Panc1 (cell line): ENCODE measurements at regions not wholly inside any gene's neighbourhood (a gene's known extent, or its start where the extent isn't known, plus 50 kb on each side); places are given as distances from the start of the nearest gene placed in this dataset.

ENCODE experiments used
- CTCF ChIP-seq: fragments of 450-650 bp; IDR thresholded peaks from 2 replicates; pipeline ENCODE4 v1.5.1; 2017; ENCODE audit warnings: mild to moderate bottlenecking
- POLR2AphosphoS5 ChIP-seq: IDR thresholded peaks from 2 replicates; pipeline ENCODE4 v1.6.1; 2012; ENCODE audit warnings: mild to moderate bottlenecking, low read depth, low read length, moderate library complexity
- SIN3A ChIP-seq: IDR thresholded peaks from 2 replicates; pipeline ENCODE4 v1.6.1; 2012; ENCODE audit warnings: low read depth, mild to moderate bottlenecking, low read length, moderate library complexity, borderline replicate concordance; ENCODE audit not compliant: insufficient read depth

GRCh38 chr20:40287683-40288082 lies 401.4 kb downstream of the MAFB start:
- TF ChIP-seq CTCF, result no peak
- TF ChIP-seq POLR2AphosphoS5, result no peak
- TF ChIP-seq SIN3A, result no peak
